ENCODE measurements at regions not wholly inside any gene's neighbourhood (a gene's known extent, or its start where the extent isn't known, plus 50 kb on each side); places are given as distances from the start of the nearest gene placed in this dataset.

- no peak for DNase-seq
These were observed 161.1 kb upstream of the ROBO1 start for GRCh38 chr3:79928687-79929408.

- no peak for DNase-seq
These were observed 158.7 kb upstream of the ROBO1 start for GRCh38 chr3:79926522-79926921.

DNA sequence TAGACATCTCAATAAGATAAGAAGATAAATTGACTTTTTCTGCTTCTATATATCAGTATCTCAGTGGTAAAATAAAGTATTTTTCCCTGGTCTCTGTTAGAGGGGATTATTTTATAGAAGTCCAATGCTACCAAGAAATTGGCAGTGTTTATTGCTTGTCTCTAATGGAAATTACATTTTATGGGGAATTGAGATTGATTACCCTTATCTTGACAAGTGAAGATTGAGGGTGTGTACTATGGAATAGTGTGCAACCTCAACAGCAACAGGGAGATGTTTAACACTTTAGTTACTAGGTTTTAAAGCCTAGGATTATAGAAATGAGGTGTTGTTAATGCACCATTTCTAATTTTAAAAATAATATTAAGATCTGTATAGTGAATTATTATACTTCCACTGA, 154.8 kb upstream of the ROBO1 start:
- no peak for DNase-seq

- no peak for DNase-seq
These were observed 149.8 kb upstream of the ROBO1 start for GRCh38 chr3:79917561-79917960.

GRCh38 chr3:79910337-79910736, 142.5 kb upstream of the ROBO1 start:
- no peak for DNase-seq

DNA sequence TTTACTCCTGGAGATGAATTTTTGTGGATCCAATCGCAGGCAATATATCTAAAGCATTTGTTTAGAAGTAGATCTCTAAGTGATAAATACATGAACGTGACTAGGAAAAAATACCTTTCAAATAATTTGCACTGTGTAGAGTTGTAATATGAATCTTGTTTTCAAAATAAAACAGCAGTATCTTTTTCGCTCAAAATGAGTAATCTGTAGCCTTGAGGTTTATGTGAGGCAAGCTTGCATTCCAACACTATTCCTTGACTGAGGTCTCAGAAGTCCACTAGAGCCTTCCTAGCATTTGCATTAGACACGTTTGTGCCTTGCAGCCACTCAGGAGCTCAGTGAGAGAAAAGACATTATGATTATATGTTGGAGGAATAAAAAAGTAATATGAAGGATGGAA, 138.3 kb upstream of the ROBO1 start:
- no peak for DNase-seq

DNA sequence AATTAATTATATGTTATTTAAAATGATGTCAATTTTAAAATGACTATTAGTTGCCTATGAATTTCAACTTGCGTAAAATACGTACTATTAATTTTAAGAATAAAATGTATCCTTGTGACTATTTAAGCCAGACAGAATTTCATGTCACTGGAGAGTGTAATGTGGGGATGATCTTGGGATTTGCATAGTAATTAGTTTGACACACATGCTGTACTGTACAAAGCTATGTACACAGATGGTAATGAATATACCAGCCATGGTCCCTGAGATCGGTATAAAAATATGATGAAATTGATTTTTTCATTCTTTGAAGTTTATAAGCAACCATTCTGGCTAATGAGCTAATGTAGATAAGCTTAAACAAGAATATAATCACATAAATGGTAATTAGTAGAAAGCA, 134.4 kb upstream of the ROBO1 start:
- DNase-seq: no peak

DNA sequence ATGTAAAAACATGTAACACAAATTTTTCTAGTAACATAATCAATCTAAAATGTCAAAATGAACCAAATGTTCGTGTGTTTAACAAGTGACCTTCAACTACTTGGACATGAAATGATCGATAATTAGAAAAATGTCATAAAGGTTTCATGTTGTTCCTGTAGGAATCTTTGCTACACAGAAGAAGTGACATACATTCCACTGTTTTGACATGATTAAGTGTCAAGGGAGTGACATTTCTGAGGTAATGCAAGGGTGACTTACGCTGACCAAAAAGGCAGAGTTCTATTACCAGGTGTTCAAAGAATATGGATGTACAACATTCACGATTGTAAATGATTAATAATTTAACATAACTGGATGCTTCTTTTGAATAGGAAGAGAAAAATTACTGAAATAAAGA, 131.1 kb upstream of the ROBO1 start:
- DNase-seq: no peak

DNA sequence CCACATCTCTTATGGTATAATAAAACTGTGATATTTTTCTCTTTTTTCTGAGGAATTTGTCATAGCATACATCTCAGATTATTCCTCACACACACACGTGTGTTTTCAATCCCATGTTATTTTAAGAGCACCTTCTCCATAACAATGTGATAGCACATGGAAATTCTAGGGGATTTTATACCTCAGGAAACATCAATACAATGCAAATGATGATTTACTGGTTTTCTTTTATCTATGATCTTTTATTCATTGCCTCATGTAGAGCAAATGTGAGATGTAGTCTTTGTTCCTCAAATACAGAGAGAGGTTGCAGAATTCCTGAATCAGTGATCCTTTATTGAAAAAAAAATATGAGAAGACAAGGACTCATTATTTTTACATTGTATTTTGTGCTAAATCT, 128.3 kb upstream of the ROBO1 start:
- DNase-seq: no peak

DNA sequence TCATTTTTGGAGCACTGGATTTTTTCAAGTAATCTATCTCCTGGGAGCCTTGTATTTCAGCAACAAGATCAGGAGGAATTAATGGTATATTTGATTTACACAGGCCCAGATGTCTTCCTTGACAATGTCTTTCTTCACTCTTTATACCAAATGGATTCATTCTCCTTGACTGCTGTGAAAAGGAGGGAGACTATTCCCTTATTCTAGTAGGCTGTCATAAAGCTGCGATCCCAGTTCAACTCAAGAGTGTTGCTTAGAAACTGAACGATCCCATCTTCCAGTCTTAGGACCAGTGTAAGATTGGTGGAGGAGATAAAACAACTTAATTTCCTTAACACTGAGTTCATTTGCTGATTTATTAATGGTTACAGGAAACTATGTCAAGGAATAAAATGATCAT, 119.4 kb upstream of the ROBO1 start:
- no peak for DNase-seq

DNA sequence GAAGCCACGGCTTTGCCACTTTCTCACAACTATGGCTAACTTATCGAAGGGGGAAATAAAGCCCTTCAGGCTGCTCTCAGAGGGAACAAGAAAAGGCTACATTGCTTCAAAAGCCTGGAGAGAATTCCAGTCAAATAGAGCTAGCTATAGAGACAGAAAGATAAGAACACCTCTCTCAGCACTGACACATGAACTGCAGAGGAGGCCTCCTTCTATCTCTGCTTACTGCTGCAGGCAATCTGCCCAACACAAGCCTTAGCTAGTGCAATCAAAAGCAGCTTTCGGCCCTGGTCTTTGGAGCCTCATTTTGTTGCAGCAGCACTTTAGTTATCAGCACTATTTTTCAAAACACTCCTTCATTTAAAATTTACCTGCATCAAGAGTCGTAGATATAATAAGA, 118.4 kb upstream of the ROBO1 start:
- no peak for DNase-seq

GRCh38 chr3:79885407-79885806, 117.6 kb upstream of the ROBO1 start:
- no peak for DNase-seq

- no peak for DNase-seq
These were observed 116.6 kb upstream of the ROBO1 start for GRCh38 chr3:79884354-79884753.

DNA sequence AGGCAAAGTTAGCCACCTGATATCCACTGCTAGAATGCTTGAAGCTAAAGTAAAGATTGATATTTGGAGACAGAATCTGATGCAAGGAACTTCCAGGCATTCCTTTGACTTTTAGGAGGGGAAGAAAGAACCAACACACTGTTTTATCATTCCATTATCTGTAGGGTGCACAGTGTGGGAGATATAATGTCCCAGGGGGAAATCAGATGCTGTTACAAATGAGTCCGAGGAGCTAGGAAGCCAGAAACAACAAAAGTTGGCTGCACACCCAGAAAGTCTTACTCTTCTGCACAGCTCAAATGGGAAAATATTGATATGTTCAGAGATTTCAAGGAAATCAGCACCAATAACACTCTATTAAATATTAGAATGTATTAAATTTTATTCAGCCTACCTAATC, 113.6 kb upstream of the ROBO1 start:
- DNase-seq: no peak

DNA sequence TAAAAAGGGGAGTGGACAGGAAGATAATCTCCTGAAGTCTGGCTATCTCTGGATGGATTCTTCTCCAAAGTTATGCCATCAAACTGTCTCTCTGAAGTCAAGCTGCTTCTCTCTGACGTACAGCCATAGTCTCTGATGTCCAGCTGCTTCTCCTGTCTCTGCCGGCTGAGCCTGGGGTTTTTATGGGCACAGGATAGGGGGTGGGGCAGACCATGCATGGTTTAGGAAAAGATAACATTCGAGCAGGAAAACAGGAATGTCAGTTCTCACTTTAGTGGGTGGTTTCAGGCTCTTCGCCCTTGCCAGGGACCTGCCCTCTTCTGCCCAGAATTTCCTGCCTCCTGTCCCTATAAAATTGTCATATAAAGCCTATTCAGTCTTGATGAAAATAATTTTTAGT, 110.9 kb upstream of the ROBO1 start:
- no peak for DNase-seq

DNA sequence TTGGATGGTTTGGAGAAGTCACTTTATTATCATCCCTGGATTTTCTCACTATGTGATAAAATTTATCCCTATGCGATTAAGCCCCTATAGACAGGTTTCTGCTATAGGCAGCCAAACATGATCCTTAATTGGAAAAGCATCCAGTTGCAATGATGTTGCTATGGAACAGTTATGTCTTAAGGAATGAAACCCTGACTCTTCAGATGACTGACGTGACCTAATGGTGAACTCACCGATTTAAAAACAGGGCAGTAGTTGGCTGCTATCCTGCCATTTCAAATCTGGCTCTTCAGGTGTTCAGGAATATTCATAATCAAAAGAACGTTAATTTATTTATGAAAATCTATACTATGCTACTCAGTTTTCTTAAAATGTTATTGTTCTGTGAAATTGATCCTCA, 106.8 kb upstream of the ROBO1 start:
- DNase-seq: no peak

GRCh38 chr3:79872483-79872882, 104.7 kb upstream of the ROBO1 start:
- no peak for DNase-seq

- no peak for DNase-seq
These were observed 103.9 kb upstream of the ROBO1 start for GRCh38 chr3:79871656-79872055.

- DNase-seq: no peak
These were observed 102.5 kb upstream of the ROBO1 start for GRCh38 chr3:79870313-79870620.

GRCh38 chr3:79869461-79870312, 101.9 kb upstream of the ROBO1 start:
- no peak for DNase-seq

DNA sequence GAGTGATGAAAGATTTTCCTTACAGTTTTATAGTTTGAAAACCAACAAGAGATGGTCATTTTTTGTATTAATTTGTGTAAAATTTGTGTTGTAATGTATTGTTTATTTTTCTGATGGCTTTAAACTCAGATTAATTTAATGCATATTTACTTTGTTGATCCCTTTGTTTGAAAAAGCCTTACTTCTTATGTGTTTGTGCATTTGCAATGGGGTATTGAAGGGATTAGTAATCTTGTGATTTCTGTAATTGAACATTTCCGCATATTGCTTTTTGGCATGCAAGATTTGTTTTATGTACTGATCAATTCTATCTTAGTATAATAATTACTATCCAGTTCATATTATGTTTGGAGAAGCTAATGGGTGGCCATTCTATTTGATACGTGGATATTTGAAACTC, 98.4 kb upstream of the ROBO1 start:
- DNase-seq: no peak

DNA sequence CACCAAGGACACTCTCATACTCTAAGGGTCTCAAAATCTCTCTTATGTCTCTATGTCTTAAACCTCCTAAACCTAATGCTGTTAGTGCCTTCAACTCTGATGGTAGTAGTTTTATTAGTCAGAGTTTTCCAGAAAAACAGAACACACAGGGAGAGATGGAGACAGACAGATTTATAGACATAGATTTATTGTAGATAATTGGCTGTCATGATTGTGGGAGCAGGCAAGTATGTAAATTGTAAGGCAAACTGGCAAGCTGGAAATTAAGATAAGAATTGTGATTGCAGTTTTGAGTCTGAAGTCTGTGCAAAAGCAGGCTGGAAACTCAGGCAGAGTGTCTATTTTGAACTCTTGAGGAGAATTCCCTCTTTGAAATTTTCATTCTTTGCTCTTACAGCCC, 96.3 kb upstream of the ROBO1 start:
- DNase-seq: no peak

DNA sequence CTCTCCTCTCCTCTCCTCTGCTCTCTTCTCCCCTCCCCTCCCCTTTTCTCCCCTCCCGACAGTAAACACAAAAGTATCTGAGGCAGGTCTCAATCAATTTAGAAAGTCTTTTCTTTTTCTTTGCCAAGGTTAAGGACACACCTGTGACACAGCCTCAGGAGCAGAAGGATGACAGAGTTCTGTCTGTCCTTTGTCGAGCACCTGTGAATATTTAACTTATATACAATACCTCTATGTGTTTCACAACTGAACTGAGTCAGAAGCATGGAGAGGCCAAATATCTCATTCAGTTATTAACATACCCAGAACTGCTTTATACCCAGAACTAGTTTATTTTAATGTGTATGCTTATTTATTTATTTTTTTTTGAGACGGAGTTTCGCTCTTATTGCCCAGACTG, 81.1 kb upstream of the ROBO1 start:
- no peak for DNase-seq

DNA sequence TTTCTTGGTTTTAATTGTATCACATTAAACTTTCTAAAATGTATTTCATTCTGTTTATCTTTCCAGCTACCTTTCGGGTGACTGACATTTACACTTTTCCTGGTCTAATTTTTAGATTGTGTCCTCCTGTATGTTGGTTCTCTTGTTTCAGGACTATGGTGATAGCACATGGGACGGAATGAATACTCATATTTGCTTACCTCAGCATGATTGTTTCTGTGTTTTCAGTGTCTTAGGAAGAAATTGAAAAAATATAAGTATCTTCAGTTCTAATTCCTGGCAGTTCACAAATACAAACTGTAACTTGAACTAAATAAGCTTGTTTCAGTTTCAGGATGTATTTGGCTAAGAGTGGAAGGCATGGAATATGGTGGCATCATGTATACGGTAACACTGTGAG, 80.1 kb upstream of the ROBO1 start:
- DNase-seq: no peak
